WI38 (cell line): ENCODE measurements at regions not wholly inside any gene's neighbourhood (a gene's known extent, or its start where the extent isn't known, plus 50 kb on each side); places are given as distances from the start of the nearest gene placed in this dataset.

Experiments used
- H3K4me3 ChIP-seq: 2 replicates; pipeline ENCODE4 v1.5.1; 2011; ENCODE audit warnings: low read depth, mild to moderate bottlenecking, control low read depth, low read length
- CTCF ChIP-seq: IDR thresholded peaks from 2 replicates; pipeline ENCODE4 v1.5.1; 2012; ENCODE audit warnings: low read depth, mild to moderate bottlenecking, control low read depth, low read length

DNA sequence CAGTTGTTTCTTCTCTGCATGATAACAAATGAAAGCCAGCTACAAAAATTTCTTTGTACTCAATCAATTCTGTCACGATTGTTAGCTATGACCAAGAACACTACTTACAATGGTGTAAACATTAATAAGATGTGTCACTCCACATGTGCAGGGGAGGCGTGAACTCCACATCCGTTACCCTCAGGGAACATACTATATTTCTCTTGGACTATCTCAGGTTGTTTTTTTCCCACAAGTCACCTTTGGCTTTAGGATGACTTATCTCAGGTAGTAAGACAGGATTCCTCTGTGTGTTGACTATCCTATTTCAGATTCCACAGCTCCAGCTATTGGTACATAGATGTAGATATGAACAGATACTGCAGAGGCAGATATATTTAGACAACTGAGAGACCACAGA lies 423.3 kb upstream of the GRM7 start:
- no peak for TF ChIP-seq CTCF
- no peak overlapping the region for H3K4me3 ChIP-seq

DNA sequence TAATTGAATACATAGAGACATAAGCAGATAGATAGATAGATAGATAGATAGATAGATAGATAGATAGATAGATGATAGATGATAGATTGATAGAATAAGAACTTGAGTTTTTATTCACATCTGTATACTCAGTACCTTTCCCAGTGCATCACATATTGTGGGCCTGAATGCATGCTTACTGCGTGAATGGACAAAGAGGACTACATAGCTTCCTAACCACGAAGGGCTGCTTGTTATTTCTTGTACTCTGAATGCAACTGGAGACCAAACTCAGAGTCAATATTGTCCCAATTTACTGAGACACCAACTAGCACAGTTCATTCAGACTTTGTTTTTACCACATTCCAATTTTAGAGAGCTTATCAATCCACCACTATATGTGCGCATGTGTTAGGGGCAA lies 422.9 kb upstream of the GRM7 start:
- TF ChIP-seq CTCF = no peak

DNA sequence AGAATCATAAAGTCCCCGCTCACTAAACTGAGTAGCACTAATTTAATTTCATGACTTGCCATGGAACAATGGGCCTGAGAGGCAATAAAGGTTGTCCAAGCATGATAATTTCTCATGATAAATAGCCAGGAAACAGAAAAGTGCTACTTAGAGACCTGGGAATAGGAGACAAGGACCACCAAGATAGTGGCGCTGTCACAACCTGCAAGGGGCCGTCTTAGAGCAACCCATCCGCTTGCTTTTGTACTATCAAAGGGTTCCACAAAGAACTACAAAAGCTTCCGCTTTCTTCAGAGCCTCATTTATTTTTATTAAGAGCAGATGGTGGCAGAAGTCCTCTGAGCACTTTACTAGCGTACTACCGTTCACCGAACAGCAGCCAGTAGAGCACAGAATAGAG lies 421.7 kb upstream of the GRM7 start:
- TF ChIP-seq CTCF = no peak
- no peak overlapping the region for H3K4me3 ChIP-seq

More for the DNA sequence above, 422.9 kb upstream of the GRM7 start:
- H3K4me3 ChIP-seq = no peak overlapping the region

DNA sequence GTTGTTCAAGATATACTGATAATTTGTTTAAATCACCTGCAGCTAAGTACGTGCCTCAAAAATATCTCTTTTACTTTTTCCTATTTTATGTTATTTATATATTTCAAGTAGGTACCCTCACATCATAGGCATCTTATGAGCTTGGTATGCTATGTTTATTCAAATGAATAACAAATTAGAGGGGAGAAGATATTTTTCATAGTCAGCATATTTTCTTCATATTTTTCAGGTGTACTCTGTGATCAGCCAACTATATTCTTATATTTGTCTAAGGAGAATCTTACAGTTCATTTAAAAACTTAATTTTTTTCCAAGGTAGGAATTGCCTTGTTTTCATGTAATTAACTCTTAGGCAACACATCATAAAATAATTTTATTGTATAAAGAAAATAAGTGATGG lies 421.1 kb upstream of the GRM7 start:
- H3K4me3 ChIP-seq = no peak overlapping the region
- TF ChIP-seq CTCF = no peak

- TF ChIP-seq CTCF = no peak
These were observed 415.8 kb upstream of the GRM7 start for GRCh38 chr3:6444888-6445658.

GRCh38 chr3:6447166-6447801 lies 413.6 kb upstream of the GRM7 start:
- no peak for TF ChIP-seq CTCF
- H3K4me3 ChIP-seq = no peak overlapping the region

More at GRCh38 chr3:6444888-6445658, 415.8 kb upstream of the GRM7 start:
- no peak overlapping the region for H3K4me3 ChIP-seq

- no peak for TF ChIP-seq CTCF
- H3K4me3 ChIP-seq = no peak overlapping the region
These were observed 412.9 kb upstream of the GRM7 start for GRCh38 chr3:6448011-6448410.
